Dedifferentiated amniotic fluid mesenchymal stem cell (primary cell): ENCODE measurements at regions not wholly inside any gene's neighbourhood (a gene's known extent, or its start where the extent isn't known, plus 50 kb on each side); places are given as distances from the start of the nearest gene placed in this dataset.
A peak's percentile ranks its signal among the peaks of the same experiment; 100 is the strongest.

Experiments
- DNase-seq: peaks from one replicate; pipeline ENCODE4 v3.0.0-alpha.2; 2016; ENCODE audit errors: extremely low spot score

DNA sequence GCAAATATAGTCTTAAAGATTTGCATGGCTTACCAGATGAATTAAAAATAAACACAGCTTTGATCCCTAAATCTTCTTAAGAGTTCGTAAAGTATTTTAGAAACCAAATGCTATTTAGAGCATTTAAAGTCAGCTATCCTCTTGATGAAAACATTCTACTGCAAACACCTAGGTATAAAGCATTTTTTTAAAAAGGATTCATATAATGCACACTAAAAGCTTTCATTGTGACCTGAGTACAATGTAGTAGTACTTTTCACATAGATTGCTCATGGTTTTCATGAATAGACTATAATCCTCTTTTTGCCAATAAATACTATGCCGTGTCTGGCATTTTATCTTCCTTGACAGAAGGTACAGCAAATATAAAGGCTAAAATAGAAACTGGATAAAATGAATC lies 805.1 kb upstream of the INTU start:
- DNase-seq, result no peak

DNA sequence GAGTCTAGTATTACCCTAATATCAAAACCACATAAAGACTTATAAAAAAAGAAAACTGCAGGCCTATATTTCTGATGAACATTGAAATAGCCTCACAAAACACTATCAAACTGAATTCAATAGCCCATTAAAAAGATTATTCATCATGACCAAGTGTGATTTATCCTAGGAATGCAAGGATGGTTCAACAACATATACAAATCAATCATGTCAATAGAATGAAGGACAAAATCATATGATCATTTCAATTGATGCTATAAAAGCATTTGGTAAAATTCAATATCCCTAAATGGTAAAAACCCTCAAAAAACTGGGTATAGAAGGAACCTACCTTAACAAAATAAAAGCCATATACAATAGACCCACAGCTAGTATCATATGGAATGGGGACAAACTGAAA lies 797.9 kb upstream of the INTU start:
- DNase-seq, result no peak

DNA sequence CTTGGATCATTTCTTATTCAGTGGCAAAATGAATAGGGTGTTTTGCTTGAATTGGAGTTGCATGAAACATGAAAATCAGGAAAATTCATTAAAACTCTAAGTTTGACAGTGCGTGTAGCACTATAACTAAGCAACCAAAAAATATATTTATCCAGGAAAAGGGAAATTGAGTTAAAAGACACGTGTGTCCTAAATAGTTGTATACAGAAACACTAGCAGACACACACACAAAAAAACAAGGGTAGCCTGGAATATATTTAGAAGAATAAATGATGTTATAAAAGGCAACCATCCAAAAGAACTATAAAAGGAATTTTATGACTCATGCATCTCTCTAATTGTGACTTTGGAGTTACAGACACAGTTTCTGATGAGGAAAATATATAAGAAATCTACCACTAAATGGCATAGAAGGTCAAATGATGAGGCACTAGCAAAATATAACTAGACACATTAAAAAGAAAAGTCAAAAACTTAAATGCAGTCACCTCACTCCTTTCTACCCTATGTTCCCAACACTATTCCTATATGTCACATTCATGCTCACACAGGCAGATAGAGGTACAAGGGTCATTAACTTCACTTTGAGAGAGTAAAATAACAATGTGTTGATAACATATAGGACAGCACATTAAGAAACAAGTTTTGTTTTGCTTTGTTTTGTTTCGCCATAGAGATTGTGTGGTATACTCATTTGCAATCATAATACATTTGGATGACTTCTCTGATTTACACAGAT lies 793.6 kb upstream of the INTU start:
- peak; percentile 75 for DNase-seq

DNA sequence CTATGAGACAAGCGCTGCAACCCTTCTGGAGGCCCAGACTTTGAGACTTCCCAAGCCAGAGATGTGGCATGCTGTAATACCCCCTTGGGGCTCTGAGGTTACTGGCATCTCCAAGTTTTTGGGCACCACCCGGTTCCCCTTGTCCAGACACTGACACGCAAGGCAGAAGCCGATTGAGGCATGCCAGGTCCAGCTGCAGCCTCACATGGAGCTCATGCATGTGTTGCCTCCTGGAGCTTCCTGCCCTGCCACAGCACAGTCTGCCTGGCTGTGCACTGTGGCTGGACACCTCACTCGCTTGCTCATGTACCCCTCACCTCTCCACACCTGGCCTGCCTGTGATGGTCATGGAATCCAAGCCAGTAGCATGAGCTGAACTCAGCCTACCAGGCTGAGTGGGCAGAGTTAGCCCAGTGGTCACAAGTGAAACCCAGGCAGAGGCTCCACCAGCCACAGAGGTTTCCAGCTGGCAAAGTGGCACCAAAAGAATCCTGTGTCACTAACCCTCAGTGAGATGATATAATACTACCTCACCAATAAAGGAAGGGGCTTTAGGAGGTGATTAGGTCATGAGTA lies 789.2 kb upstream of the INTU start:
- no peak for DNase-seq

DNA sequence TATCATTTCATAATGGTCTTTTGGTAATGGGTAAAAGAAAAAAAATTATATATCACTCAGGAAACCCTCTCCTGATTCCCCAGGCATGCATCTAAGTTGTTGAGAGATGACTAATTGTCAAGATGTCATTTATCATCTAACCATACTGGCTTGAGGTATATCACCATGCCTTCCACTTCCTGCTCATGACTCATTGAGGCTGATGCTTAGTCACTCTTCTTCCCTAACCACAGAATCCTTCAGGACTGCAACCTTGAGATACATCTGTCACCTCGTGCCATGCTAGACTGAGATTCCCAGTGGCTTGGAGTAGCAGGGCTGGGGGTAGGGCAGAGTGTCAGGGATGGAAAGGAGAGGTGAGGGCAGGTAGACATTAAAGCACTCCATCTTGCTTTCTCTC lies 782.5 kb upstream of the INTU start:
- peak; percentile 82 for DNase-seq

DNA sequence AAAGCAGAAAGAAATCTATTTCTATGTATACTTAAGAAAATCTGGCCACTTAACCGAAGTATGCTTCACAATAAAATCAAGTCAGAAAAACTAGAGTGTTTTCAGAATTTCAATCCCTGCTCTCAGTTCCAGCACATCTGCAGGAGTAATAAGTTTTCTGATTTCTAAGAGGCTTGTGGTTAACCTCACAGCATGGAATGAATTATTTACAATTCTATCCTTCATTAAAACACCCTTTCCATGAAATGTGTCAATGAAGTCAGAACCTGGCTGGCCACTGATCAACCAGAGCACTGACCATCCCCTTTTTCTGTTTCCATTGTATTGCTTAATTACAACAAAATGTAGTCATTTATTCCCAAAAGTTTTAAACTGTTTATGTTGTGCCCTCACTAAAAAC lies 781.4 kb upstream of the INTU start:
- no peak for DNase-seq

DNA sequence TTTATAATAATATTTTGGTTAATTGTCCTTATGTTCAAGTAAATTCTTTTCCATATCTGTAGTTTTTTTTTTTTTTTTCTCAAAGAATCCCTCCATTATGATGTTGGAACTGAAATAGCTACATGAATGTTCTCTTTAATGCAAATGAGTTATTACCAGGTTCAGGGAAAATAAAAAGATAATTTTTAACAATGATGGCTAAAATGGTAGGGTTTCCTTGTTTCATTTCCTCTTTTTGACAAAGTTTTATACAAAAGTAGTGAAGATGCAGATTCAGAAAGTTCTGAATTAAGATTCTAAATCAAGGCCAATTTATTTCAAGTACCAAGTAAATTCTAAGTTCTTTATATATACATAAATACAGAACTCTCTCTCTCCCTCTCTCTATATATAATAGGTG lies 779.0 kb upstream of the INTU start:
- no peak for DNase-seq

DNA sequence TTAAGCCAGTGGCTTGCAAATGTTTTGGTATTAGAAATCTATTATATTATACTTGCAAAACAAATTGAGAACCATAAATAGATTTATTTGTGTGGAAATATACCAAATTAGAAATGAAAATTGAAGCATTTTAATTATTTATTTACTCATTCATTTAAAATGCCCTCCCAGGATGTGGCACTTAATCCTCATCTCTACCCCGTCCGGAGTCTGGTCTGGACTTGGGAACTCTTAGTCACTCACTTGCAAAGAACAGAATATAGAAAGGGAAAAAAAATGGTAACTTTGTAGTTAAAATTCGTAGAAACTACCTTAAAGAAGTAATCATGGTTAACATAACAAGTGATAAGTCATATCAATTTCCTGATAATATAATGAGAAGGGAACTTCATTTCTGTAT lies 775.9 kb upstream of the INTU start:
- no peak for DNase-seq

DNA sequence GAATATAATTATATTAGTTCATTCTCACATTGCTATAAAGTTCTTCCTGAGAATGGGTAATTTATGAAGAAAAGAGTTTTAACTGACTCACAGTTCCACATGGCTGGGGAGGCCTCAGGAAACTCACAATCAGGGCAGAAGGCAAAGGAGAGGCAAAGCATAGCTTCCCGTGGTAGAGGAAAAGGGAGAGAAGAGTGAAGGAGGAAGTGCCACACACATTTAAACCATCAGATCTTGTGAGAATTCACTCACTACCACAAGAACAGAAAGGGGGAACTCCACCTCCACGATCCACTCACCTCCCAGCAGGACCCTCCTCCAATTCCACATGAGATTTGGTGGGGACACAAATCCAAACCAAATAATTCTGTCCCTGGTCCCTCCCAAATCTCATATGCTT lies 773.4 kb upstream of the INTU start:
- DNase-seq, result no peak

DNA sequence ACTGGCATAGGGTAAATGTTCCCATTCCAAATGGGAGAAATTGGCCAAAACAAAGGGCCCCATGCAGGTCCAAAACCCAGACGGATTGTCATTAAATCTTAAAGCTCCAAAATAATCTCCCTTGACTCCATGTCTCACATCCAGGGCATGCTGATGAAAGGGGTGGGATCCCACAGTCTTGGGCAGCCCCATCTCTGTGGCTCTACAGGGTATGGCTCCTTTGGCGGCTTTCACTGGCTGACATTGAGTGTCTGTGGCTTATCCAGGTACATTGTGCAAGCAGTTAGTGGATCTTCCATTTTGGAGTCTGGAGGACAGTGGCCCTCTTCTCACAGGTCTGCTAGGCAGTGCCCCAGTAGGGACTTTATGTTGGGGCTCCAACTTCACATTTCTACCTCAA lies 772.9 kb upstream of the INTU start:
- no peak for DNase-seq

DNA sequence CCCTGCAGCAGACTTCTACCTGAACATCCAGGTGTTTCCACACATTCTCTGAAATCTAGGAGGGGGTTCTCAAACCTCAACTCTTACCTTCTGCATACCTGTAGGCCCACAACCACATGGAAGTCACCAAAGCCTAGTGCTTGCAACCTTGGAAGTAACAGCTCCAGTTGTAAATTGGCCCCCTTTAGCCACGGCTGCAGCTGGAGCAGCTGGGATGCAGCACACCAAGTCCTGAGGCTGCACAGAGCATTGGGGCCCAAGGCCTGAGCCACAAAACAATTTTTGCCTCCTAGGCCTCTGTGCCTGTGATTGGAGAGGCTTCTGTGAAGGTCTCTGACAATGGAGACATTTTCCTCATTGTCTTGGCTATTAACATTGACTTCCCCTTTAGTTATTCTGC lies 772.4 kb upstream of the INTU start:
- DNase-seq, result no peak

DNA sequence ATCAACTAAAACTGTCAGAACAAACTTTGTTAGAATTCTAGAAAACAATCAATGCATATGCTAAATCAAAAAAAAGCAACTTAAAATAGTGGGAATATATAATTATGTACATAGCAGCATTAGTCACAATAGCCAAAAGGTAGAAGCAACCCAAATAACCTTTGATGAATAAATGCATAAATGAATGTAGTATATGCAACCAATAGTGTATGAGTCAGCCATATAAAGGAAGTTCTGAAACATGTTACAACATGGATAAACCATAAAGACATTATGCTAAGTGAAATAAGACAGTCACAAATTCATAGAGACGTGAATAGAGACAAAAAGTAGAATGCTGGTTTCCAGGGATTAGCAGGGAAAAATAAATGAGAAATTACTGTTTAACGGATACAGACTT lies 762.8 kb upstream of the INTU start:
- DNase-seq, result no peak

DNA sequence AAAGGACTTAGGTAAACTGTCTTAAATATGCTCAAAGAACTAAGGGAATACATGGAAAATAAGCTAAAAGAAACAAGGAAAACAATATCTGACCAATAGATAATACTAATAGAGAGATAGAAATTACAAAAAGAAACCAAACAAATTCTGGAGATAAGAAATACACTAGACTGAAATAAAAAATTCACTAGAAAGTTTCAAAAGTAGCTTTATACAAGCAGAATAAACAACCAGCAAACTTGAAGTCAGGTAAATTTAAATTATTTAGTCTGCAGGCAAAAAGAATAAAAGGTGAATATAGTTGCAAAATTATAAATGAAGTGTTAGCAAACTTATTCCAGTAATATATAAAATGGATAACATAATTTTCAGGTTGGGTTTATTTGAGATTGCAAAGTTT lies 760.9 kb upstream of the INTU start:
- no peak for DNase-seq

DNA sequence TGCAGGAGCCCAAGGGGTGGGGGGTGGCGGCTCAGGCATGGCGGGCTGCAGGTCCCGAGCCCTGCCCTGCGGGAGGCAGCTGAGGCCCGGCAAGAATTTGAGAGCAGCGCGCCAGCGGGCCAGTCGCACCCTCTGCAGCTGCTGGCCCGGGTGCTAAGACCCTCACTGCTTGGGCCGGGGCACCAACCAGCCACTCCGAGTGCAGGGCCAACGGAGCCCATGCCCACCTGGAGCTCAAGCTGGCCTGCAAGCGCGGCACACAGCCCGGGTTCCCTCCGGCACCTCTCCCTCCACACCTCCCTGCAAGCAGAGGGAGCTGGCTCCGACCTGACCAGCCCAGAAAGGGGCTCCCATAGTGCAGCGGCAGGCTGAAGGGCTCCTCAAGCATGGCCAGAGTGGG lies 758.2 kb upstream of the INTU start:
- no peak for DNase-seq

DNA sequence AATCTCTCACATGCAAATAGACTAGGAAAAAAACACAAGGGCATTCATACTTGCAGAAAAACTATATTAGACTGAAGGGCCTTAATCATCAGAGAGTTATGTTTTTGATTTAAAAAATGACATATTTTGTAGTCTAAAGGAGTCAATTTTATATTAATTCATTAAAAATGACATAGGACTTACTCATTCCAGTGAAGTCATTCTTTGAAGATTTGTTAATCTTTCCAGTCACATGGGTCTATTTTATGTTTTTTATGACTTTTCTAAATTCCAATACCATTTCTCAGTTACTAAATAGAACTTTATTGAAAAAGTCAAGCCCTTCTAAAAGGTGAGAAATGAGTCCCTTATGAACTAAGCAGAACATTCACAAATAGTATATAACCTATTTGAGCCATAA lies 743.8 kb upstream of the INTU start:
- peak; percentile 31 for DNase-seq

DNA sequence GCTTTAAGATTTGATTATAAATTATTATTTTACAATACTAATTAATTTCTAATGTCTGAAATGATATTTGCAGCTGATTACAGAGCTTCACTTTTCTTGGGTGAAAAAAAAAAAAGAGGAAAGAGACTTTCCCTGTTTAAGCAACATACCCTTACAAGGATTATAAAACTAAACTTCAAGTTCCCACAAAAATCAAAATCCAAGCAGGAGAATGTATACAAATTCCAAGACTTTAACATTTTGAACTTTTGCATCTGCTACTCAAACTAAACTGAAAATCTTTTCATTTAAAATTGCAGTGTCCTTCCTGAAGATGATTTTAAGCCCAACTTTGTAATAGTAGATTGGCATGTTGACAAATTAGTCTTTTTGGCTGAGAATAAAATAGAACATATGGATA lies 742.4 kb upstream of the INTU start:
- DNase-seq, result no peak

DNA sequence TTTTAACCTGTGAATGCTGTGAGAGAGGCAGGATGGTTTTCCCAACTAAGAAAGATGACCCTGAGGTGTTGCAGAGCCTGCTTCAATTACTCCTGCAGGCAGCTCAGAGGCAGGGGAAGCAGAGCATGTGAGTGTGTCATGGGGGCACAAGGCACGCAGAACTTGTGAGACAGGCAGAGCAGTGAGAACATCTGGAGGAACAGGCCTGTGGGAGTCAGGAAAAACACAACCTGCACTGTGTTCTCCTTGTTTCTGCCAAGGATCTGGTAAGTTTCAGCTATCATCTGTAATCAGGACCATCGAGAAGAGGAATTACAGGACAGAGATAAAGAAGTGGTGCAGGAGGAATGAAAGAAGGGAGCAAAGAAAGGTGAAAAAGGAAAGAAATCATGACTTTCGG lies 741.8 kb upstream of the INTU start:
- no peak for DNase-seq

DNA sequence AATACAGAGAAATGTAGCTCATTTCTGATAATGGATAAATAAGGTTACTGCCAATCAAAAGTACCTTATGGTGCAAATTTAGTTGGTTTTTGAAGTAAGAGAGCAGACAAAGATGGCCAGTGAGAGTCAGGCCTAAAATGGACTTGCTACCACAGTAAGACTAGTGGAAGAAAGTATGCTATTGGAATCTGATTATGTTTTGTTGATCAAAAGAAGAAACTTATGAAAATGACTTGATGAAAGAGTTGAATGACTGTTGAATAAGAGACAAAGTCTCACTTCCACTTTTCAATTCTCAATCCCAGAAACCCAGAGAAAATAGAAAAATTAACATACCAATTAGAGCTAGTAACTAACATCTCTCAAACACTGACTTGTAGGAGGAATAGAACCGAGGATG lies 737.8 kb upstream of the INTU start:
- DNase-seq, result no peak

DNA sequence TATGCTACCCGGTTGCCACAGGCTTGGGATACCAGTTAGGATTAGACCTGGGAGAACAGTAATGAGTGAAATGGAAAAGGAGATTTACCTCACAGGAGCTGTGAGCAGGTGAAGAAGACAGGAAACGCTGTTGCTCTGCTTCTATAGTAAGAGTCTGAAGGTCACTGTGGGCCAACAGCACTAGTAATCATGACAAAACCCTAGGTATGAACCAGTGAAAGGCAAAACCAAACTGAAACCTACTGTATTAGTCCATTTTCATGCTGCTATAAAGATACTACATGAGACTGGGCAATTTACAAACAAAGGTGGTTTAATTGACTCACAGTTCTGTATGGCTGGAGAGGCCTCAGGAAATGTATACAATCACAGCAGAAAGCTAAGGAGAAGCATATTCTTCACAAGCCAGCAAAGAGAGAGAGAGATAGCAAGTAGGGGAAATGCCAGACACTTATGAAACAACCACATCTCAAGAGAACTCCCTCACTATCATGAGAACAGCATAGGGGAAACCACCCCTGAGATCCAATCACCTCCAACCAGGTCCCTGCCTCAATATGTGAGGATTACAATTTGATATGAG lies 736.7 kb upstream of the INTU start:
- DNase-seq, result no peak

DNA sequence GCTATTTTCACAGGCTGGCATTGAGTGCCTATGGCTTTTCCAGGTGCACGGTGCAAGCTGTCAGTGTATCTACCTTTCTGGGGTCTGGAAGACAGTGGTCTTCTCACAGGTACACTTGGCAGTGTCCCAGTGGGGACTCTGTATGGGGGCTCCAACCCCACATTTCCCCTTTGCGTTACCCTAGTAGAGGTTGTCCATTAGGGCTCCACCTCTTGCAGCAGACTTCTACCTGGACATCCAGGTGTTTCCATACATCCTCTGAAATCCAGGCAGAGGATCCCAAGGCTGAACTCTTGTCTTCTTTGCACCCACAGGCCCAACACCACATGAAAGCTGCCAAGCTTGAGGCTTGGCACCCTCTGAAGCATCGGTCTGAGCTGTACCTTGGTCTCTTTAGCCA lies 735.7 kb upstream of the INTU start:
- no peak for DNase-seq

DNA sequence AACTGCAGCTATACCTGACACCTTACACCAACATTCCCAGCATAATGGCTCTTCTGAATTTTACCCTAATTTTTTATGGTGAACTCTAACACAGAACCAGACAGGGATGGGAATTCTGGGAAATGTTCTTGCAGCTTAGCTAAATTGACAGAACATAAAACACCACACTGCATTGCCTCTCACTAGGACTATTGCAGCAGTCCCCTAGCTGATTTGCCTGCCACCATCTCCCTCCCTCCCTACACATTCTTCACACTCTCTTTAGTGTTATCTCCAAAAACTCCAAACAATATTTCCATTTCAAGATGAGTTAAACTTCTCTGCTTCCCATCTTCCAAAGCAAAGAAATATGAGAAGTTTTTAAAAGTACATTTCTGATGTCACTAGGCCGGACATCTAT lies 733.9 kb upstream of the INTU start:
- no peak for DNase-seq

DNA sequence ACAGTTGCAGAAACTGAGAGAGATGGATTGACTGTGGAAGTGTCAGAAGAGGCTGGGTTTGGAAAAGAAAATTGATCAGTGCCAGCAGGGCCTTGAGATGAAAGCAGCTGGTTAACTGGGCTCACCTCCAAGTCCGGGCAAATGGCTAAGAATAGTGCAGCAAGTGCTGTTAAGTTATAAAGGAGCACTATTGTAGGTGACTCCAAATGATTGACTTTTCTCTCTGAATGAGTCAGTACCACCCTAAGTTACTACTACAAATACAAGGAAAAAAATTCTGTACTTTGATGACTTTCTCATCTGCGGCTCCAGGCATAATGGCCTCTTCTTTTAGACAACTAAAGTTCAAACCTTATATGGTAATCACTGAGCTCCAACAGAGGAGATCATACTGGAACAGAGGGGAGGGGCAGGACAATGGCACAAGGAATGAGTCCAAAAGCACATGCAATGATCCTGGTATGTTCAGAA lies 733.4 kb upstream of the INTU start:
- peak; percentile 89 for DNase-seq

DNA sequence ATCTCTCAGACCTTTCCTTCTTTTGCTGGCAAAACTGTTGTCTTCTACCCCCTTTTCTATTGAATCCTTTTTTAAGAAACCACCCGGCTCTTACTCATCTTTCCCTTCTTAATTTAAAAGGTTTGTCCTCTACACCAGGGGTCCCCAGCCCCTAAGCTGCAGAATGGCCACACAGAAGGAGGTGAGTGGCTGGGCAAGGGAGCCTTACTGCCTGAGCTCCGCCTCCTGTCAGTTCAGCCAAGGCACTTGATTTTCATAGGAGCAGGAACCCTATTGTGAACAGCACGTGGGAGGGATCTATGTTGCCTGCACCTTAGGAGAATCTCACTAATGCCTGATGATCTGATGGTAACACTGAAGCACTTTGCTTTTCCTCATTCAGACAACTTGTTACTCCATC lies 726.3 kb upstream of the INTU start:
- no peak for DNase-seq

DNA sequence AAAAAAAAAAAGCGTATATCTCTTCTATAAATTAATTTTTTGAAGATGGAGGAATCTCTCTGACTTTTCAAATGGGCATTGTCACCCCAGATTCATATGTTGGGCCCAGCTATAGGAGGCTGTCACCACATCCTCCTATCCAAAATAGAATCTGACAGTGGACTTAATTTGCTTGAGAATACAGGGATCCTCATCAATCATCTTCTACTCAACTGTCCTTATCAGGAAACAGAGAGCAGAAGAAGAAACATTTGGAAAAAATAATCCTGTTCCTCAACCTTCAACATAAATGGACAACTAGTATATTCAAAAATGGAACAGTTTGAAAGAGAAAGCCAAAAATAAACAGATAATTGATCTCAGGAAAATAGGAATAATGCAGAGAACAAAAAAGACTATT lies 725.4 kb upstream of the INTU start:
- no peak for DNase-seq
